AG04449 (cell line): ENCODE measurements at regions not wholly inside any gene's neighbourhood (a gene's known extent, or its start where the extent isn't known, plus 50 kb on each side); places are given as distances from the start of the nearest gene placed in this dataset.

Experiments
- CTCF ChIA-PET: fragments of 350-600 bp; formaldehyde crosslinking; extraction: SDS; loops from one replicate; lab custom pipeline; 2021; ENCODE audit warnings: antibody characterized with exemption; lab: Yijun Ruan, JAX
- POLR2A ChIA-PET: fragments of 400-600, 350-600 bp; formaldehyde crosslinking; extraction: SDS; loops from one replicate; lab custom pipeline; 2020; ENCODE audit warnings: antibody characterized with exemption, inconsistent platforms; lab: Yijun Ruan, JAX
- DNase-seq: peaks from one replicate; pipeline ENCODE4 v3.0.0-alpha.2; 2010; ENCODE audit warnings: low read depth, low spot score
- H3K4me3 ChIP-seq: 2 replicates; pipeline ENCODE4 v1.5.1; 2011; ENCODE audit warnings: low read depth, mild to moderate bottlenecking, control low read depth, low read length
- CTCF ChIP-seq: IDR thresholded peaks from one replicate; pipeline ENCODE4 v1.5.1; 2011; ENCODE audit warnings: mild to moderate bottlenecking, moderate library complexity, low read length, control low read depth, inconsistent platforms; ENCODE audit not compliant: insufficient read depth; ENCODE audit errors: missing control alignments

- no peak for TF ChIP-seq CTCF
- H3K4me3 ChIP-seq = no peak overlapping the region
- DNase-seq = no peak
- ChIA-PET POLR2A (no interaction called here), CTCF (interaction anchor here (0.8 to 1.9 kb wide), 4 partner anchors 13 to 852 kb away, joined by 3 to 6 read pairs (median 4); partner anchors contain the start of gene MED23)
Observed at GRCh38 chr6:130776287-130776925, 50.8 kb upstream of the SMLR1 start.
